ENCODE measurements at regions not wholly inside any gene's neighbourhood (a gene's known extent, or its start where the extent isn't known, plus 50 kb on each side); places are given as distances from the start of the nearest gene placed in this dataset.

DNA sequence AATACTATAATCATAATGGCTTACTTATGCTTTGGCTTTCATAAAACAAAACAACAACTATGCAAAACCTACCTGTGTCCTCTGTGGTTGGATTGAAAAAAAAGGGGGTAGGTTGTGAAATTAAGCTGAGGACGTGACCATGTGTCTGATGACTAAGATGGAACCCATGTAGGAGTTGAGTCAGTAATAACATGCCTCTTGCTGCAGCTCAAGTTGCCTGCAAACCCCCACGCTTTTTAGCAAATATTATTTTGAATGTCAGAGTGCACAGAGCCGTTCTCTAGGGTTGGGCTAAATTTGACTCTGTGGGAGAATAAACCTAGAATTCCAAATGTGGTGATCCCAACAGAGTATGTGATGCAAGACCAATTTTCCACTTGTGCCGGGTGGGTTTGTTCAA is 209.3 kb downstream of the KCNRG start:
- TF ChIP-seq CTCF (IDR thresholded peaks at IDR 0.05) (no peak), POLR2A (IDR thresholded peaks at IDR 0.05) (no peak), EP300 (IDR thresholded peaks at IDR 0.05) (no peak)

Data from ovary (tissue), 3 donors.